ENCODE measurements at regions not wholly inside any gene's neighbourhood (a gene's known extent, or its start where the extent isn't known, plus 50 kb on each side); places are given as distances from the start of the nearest gene placed in this dataset.
A peak's percentile ranks its signal among the peaks of the same experiment; 100 is the strongest.

- DNase-seq, result no peak
Measured at GRCh38 chr19:31402529-31403316, 53.5 kb upstream of the TSHZ3 start.

DNA sequence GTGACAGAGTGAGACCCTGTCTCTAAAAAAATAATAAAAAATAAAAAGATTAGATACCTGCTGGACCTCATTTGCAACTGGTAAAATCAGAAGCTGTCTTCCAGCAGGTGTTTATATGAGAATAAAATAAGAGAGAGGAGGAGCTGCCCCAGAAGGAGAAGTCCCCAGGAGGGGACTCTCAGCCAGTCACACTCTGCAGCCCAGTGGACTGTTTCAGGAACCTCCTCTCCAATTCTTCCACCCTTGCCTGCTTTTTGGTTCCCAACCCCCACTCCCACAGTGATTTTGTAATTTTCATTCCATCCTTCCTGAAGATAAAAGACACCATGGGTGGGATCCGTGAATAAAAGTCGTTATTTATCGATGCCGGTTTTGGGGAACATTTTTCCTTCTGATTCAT is 56.9 kb upstream of the TSHZ3 start:
- DNase-seq, result no peak

DNA sequence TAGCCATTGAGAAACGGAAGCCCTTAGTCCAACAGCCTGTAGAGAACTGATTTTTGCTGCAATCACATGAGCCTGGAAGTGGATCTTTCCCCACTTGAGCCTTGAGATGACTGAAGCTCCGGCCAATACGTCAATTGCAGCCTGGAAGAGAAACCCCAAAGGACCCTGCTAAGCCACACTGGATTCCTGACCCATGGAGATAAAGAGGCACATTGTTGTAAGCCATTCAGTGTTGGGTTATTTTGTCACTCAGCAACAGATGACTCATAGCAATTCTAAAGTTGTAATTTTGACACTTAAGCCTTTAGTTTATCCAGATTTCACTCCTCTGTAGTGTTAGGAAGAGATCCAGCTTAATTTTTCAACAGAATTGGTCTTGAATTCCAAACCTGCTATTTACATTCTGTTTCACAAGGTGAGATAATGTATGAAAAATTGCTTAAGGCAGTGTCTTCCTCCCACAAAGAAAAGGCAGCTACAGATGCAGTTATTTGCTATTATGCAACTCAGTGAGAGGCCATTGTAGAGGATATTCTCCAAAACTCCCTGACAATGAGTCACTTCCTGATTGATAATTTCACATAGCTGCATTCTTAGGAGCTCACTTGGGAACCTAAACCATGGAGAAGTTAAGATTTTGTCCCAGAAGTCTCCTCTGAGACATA is 59.4 kb upstream of the TSHZ3 start:
- no peak for DNase-seq

DNA sequence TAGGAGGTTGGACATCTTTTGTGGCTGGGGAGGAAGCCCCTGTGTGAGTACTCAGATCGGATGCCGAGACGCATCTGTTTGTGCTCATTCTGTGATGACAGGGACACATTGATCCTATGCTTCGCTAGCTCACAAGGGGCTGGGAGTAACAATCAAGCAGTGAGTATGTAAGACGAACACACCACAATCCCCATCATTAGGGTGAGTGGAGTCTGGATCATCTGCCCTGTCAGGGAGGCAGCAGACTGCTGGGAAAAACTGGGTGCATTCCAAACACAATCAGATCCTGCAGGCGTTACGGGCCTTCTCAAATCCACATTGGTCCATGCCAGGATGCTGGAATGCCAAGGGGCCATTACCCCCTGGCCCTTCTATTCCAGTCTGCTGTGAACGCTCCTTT is 64.1 kb upstream of the TSHZ3 start:
- DNase-seq, result no peak

GRCh38 chr19:31415322-31415721 is 66.1 kb upstream of the TSHZ3 start:
- DNase-seq, result no peak

GRCh38 chr19:31416548-31416947 is 67.3 kb upstream of the TSHZ3 start:
- no peak for DNase-seq

GRCh38 chr19:31418055-31418454 is 68.8 kb upstream of the TSHZ3 start:
- DNase-seq, result no peak

DNA sequence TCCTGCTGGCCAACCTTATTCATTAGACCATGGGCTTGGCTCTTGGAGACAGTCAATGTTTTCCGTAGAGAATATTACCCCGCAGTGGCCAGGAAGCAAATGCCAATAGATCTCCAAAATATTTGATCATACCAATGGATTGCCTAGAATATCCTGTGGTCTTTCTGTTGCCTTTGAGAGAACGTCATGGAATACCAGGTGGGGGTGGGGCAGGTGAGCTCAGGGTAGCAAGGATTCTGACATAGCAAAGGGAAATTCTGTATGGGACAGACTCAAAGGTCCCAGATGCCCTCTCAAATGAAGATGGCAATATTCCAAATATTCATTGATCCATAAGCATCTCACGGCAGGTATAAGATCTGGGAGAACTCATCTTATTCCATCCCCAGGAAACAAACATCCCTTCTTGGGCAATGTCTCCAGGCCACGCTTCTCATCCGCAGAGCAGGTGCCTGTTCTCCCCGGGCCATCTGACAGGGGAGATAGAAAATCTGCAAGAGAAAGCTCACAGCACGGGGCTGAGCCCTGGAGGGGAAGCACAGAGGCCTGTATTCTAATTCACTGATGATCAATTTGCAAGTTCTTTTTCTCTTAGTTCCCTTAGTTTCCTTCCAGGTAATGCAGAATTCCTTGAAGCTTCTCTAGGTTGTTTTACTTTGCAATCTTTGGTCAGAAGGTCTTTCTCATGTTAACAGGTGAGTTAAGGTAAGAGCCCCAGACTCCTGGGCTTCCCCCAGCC is 69.6 kb upstream of the TSHZ3 start:
- DNase-seq, result no peak

DNA sequence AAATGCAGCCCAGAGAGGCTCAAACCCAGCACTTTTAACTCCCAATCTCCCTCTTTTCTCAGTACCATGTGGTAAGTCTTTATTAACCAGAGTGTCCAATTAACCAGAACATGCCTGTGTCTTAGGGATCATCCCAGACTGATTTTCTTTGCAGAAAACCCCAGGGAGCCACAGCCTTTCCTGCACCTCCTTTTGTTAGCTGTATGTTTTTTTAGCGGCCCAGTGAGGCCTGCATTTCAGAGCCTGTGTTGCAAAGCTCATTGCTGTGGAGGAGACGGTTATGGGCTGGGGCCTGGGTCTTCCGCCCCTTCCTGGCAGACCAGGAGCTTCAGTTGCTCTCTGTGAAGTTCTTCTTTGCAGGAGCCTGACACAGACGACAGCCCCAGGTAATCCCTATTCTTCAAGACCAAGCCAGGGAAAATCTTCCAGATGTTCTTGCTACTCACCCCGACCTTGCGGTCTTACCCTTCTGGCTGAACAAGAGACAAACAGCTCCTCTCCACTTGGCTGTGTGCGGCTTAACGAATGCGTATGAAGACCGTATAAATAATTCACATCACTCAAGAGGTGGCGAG is 70.7 kb upstream of the TSHZ3 start:
- DNase-seq, result peak; percentile 79

DNA sequence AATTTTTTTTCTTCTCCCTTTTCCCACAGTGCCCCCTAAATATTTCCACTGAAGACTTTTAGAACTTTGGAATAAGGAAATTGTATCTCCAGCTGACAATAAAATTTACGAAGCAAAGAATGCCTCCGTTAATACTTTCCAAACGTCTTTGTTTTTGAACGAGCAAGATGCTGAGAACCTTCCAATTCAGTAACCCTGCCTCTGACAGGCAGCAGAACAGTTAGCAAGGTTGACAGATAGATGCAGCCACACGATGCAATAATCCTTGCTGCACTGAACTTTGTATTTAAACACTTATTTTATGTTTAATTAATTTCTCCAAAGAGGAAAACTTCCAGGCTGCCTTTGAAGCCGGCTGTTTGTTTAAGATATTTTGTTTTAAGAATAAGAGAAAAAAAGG is 71.8 kb upstream of the TSHZ3 start:
- DNase-seq, result peak; percentile 54

DNA sequence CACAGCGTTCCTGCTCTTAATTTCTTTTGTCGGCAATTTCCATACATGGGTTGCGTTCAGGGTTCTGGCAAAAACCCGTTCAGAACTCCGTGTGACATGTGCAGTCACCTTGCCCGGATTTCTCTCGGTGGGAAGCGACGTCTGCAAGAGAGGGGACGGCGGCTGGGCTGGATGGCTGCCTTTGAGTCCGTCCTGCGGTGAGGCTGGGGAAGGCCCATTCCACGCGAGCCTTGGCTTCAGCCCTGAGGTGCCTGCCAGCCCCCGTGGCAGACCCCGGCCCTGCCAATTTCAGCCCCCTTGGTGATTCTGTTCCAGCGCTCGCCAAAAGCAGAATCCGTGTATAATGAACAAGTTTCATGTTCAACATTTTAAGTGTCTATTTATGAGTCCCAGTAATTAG is 72.6 kb upstream of the TSHZ3 start:
- peak; percentile 72 for DNase-seq

DNA sequence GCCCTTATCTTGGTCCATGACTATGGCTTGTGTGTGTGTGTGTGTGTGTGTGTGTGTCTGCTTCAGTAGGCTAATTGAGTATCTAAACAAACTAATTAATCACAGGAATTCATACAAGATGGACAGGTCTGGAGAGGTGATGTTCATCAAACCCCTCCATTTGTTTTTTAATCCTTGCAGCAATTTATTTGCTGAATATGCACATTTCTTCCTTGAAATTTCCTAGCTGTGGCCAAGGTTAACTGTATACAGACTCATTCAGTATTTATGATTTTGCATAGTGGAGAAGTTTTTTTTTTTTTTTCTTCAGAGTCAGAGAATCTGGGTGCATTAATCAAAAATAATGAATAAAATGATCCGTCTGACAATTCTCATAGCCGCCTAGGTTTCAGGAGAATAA is 74.7 kb upstream of the TSHZ3 start:
- DNase-seq, result no peak

DNA sequence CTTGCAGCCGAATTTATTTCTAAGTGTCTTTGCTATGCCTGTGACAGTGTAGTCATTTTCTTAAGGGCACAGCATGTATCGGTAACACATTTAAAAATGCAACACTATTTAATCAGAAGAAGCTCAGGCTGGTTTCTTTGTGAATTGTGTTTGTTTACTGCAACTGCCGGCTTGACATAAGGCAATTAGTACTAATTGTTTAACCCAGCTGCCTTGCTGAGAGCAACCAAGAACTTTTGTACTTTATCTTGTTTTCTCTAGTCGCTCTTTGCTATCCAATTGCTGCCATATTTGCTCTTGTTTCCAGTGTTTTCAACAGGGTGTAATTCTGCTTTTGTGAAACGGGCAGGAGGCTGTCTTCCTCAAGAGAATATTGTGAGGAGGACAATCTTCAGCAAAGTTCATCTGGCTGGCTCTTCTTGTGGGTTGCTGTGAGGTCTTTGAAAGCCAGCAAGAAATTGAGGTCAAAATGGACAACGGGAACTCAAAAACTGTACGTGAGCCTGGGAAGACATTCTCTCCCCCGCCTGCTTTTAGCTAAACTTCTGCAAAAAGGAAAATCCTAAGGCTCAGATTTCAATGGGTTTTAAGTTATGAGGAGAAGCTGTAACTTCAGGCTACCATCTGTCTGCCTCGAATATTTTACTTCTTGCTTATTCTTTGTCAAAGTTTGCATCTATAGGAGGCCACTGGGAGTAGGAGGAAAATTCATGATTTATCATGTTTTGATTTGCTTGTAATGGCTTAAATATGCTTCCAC is 75.8 kb upstream of the TSHZ3 start:
- DNase-seq, result no peak

DNA sequence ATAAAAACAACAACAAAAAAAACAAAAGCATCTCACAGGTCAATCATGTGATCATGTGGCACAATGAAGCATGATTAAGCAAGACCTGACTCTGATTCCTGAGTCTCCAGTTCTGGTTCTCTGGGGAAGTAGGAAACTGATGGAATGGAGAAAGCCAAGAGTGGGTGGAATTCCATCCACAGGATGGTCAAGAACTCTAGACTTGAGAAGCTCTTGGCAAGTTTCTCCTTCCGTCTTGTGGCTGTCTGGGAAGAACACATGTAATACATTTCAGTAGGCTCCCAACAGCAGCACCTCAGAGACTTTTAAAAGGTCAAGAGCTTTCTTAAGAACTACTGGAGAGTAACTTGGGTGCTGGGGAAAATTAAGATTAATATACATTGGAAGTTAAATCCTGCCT is 78.6 kb upstream of the TSHZ3 start:
- no peak for DNase-seq

DNA sequence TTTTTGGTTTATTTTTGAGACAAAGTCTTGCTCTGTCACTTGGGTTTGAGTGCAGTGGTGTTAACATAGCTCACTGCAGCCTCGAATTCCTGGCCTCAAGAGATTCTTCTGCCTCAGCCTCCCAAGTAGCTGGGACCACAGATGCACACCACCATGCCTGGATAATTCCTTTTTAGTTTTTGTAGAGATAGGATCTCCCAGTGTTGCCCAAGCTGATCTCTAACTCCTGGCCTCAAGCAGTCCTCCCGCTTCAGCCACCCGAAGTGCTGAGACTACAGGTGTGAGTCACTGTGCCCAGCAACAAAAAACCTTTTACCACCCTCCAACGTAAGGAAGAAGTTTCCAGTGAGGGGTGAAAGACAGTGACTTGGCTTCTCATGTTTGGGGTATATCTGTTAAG is 81.1 kb upstream of the TSHZ3 start:
- no peak for DNase-seq

DNA sequence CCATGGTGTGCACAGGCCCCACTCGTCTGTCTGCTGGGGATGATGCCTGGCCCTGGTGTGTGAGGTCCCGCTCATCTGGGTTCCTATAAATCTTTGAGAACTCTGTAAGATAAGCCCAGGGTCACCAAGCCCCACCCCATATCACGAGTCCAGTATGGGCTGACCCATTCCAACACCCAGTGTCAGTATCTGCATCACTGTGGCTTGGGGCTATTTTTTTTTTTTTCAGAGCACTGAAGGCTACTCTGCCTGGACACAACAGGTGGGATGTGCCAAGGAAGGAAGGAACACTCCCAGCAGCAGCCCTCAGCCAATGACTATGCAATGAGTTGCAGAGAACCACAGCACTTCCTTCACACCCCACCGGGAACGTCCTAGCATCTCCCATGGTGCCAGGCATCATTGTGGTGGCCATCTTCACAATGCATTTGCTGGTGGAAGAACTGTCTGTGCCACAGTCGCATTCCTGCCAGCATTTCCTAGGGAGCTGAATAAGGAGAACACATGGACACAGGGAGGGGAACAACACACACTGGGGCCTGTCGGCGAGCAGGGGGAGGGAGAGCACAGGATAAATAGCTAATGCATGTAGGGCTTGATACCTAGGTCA is 83.1 kb upstream of the TSHZ3 start:
- no peak for DNase-seq

DNA sequence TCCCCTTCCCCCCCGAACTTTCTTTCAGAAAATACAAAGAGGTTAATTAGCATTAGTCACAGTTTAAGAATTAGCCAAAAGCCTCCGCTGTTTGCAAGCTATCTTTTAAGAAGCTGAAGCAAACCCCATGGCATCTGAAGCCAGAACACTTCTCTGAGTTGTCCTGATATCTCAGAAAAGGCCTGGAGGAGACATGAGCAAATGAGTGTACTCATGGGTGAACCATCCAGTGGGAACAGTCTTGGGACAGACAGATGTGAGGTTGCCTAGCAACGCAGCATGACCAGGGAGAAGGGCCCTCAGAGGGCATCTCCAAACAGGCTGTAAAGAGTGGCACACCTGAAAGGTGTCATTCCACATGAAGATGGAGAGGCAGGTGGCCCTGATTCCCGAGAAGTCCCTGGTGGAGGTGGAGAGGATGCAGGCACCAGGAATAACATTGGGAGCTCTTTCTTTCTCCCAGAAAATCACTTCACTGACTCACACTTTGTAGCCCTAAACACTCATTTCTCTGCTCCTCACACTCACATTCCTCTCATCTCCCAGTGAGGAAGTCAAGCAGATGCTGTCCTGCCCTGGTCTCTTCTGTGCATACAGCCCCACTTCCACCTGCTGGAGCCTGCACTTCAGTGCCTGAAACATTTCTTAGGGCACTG is 87.0 kb upstream of the TSHZ3 start:
- no peak for DNase-seq

- no peak for DNase-seq
Measured at GRCh38 chr19:31438401-31439269, 89.4 kb upstream of the TSHZ3 start.

- no peak for DNase-seq
Measured at GRCh38 chr19:31439270-31439573, 90.0 kb upstream of the TSHZ3 start.

DNA sequence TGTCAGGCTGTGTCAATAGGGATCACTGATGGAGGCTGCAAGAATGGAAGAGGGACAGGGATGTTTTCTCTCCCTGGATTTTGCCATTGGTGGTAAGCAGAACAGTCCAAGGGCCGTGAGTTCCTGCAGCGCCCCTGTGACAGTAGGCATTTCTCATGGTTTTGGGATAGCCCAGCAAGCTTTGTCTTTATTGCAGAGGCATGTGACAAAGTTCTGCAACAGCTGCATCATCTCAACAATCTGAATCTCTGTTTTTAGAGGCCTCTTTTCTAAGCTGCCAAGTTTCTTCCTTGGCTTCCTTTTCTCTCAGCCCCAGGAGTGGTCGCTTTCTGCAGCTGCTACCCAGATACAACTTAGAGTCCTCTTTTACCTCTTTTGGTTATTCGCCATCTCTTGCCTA is 95.7 kb upstream of the TSHZ3 start:
- DNase-seq, result no peak

DNA sequence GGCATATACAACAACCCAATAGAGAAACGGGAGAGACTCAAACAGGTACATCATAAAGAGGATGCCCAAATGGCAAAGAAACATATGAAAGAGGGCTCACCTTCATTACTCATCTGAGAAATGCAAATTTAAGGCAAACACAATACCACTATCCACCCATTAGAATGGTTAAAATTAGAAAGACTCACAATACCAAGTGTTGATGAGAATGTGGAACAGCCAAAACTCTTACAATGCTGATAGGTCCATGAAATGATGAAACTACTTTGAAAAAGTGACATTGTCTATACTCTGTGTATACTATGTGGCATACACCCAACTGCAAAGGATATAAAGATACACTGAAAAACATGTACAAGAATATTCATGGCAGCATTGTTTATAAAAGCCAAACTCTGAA is 96.2 kb upstream of the TSHZ3 start:
- DNase-seq, result no peak

Measured in retina (tissue), 1 donor.